Sigmoid colon (tissue), 4 donors: ENCODE measurements at regions not wholly inside any gene's neighbourhood (a gene's known extent, or its start where the extent isn't known, plus 50 kb on each side); places are given as distances from the start of the nearest gene placed in this dataset.

Source experiments
- CTCF ChIP-seq, 4 experiments: fragments of 450-650 bp in 3 of 4; fragments of 200-600 bp in 1 of 4; IDR thresholded peaks; one replicate each; pipeline ENCODE4 v1.5.1; 2016 to 2019; ENCODE audit warnings: antibody characterized with exemption in 4 of 4, mild to moderate bottlenecking in 3 of 4, moderate library complexity in 2 of 4
- POLR2A ChIP-seq, 2 donors: fragments of 450-650 bp; IDR thresholded peaks; one replicate each; pipeline ENCODE4 v1.6.1; 2016; ENCODE audit warnings: antibody characterized with exemption in 2 of 2, mild to moderate bottlenecking in 2 of 2, moderate library complexity in 2 of 2
- POLR2AphosphoS5 ChIP-seq, 4 donors: sonication (generic); formaldehyde crosslinking; IDR thresholded peaks; one replicate each; pipeline ENCODE4 v1.6.1; 2017; ENCODE audit warnings: antibody characterized with exemption in 4 of 4

DNA sequence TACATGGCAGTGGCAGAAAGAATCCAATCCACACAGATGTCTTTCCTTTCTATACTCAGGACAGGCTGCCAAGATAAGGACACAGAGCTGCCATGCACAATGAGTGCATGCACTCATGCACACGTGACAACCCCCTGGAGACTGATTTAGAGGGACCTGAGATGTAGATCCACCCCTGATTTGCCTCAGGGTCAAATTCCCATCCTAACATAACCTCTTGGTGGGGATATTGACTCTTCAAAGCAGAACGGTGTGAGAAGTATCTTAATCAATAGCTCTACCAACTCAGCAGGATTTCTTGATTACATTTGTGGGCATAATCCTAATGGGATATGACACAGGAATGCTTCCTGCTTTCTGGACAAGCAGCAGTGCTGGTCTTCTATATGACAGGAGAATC lies 125.2 kb upstream of the DSCAM start:
- no peak for TF ChIP-seq POLR2A (IDR thresholded peaks at IDR 0.05)
- TF ChIP-seq CTCF (IDR thresholded peaks at IDR 0.05), result no peak
- no peak for TF ChIP-seq POLR2AphosphoS5 (IDR thresholded peaks at IDR 0.05)
